ENCODE measurements at regions not wholly inside any gene's neighbourhood (a gene's known extent, or its start where the extent isn't known, plus 50 kb on each side); places are given as distances from the start of the nearest gene placed in this dataset.
"Not testable (repeated sequence)": the region's sequence is repeated elsewhere in the genome, so short reads cannot be mapped to it uniquely, and the experiment has no call there.

DNA sequence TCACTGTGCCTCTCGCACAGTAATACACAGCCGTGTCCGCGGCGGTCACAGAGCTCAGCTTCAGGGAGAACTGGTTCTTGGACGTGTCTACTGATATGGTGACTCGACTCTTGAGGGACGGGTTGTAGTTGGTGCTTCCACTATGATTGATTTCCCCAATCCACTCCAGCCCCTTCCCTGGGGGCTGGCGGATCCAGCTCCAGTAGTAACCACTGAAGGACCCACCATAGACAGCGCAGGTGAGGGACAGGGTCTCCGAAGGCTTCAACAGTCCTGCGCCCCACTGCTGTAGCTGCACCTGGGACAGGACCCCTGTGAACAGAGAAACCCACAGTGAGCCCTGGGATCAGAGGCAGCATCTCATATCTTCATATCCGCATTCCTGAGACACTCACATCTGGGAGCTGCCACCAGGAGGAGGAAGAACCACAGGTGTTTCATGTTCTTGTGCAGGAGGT, 847.3 kb downstream of the TMEM121 start:
- TF ChIP-seq, protein P1, sequence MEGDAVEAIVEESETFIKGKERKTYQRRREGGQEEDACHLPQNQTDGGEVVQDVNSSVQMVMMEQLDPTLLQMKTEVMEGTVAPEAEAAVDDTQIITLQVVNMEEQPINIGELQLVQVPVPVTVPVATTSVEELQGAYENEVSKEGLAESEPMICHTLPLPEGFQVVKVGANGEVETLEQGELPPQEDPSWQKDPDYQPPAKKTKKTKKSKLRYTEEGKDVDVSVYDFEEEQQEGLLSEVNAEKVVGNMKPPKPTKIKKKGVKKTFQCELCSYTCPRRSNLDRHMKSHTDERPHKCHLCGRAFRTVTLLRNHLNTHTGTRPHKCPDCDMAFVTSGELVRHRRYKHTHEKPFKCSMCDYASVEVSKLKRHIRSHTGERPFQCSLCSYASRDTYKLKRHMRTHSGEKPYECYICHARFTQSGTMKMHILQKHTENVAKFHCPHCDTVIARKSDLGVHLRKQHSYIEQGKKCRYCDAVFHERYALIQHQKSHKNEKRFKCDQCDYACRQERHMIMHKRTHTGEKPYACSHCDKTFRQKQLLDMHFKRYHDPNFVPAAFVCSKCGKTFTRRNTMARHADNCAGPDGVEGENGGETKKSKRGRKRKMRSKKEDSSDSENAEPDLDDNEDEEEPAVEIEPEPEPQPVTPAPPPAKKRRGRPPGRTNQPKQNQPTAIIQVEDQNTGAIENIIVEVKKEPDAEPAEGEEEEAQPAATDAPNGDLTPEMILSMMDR (IDR thresholded peaks at IDR 0.05): peak; percentile 63
- TF ChIP-seq ZFX (IDR thresholded peaks at IDR 0.05; ENCODE audit: borderline replicate concordance): not testable (repeated sequence)

Data from 22Rv1 (cell line).